ENCODE measurements at regions not wholly inside any gene's neighbourhood (a gene's known extent, or its start where the extent isn't known, plus 50 kb on each side); places are given as distances from the start of the nearest gene placed in this dataset.

DNA sequence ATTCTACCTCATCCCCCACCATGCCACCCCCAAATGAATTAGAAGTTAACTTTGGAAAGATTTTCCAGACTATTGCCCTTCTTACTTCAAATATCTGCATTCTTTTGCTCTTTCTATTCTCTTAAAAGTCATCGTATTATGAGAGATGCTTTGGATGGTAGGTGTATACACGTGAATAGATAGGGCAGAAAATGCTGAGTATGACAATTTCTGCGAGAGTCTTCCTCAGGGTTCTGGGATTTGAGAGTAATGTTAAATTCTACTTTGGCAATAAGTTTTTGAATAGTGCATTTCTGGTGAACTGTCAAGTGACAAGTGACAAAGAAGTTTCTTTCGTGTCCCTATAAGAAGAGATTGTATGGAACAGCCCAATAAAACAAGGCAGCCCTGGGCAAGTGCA, 137.6 kb upstream of the DSEL start:
- ChIA-PET POLR2A (no interaction called here), CTCF (no interaction called here)
- Mint-ChIP-seq H3K9me3 (no peaks in the 10 kb centered on the region), H3K27ac (no peak overlapping the region), H3K4me3 (no peak overlapping the region), H3K4me1 (no peaks in the 10 kb centered on the region), H3K36me3 (ENCODE audit: low read depth) (no peaks in the 10 kb centered on the region), H3K27me3 (no peaks in the 10 kb centered on the region)
- DNase-seq (no peak), ATAC-seq (ENCODE audit: low read depth) (no peak)
- intact Hi-C loops (cut with micrococcal nuclease) = no loop called here
- TF ChIP-seq CTCF (IDR thresholded peaks at IDR 0.05) = no peak

DNA sequence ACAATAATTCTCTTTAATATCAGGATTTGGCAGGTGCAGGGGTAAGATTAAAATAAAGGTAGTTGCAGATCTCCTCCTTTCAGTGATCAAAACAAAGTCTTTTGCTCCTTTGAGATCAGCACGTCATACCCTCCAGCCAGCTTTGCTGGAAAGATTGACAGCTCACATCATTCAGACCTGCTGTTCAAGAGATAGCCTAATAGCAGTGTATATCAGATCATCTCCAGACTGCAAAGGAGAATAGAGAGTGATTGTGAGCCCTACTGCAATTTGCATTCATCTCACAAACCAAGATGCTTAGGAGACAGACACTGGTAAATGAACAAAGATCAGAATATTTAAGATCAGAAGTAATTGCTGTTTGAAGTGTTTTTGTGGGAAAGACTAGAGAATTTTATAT, 135.8 kb upstream of the DSEL start:
- ATAC-seq (ENCODE audit: low read depth) (no peak), DNase-seq (no peak)
- Mint-ChIP-seq H3K9me3 (no peaks in the 10 kb centered on the region), H3K27ac (no peak overlapping the region), H3K4me3 (no peak overlapping the region), H3K4me1 (no peaks in the 10 kb centered on the region), H3K27me3 (no peaks in the 10 kb centered on the region), H3K36me3 (ENCODE audit: low read depth) (no peaks in the 10 kb centered on the region)
- ChIA-PET CTCF (no interaction called here), POLR2A (no interaction called here)
- no peak for TF ChIP-seq CTCF (IDR thresholded peaks at IDR 0.05)
- intact Hi-C loops (cut with micrococcal nuclease) = no loop called here

DNA sequence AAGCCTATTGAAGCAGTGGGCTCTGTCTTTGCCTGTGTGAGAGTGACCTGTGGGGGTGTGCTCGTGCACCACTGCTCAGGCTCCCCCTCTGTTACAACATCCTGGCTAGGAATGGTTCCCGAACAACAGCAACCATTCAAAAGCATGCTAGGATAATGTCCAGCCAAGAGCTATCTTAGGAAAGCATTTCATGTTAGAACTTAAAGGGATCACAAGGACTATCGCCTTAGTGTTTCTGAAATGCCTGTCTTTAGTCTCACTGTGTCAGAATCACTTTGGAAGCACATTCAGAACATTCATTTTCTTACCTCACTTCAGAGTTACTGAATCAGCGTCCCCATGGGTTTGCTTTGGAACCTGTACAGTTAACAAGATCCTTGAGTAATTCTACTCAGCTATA, 134.9 kb upstream of the DSEL start:
- Mint-ChIP-seq H3K4me1 (no peaks in the 10 kb centered on the region), H3K27ac (no peak overlapping the region), H3K36me3 (ENCODE audit: low read depth) (no peaks in the 10 kb centered on the region), H3K27me3 (no peaks in the 10 kb centered on the region), H3K9me3 (no peaks in the 10 kb centered on the region), H3K4me3 (no peak overlapping the region)
- no peak for ATAC-seq (ENCODE audit: low read depth)
- CTCF ChIA-PET = no interaction called here
- no peak for DNase-seq
- TF ChIP-seq CTCF (IDR thresholded peaks at IDR 0.05) = no peak
- intact Hi-C loops (cut with micrococcal nuclease) = no loop called here
- POLR2A ChIA-PET = no interaction called here

GRCh38 chr18:67650686-67651385, 134.3 kb upstream of the DSEL start:
- DNase-seq (no peak), ATAC-seq (ENCODE audit: low read depth) (no peak)
- H3K4me3 Mint-ChIP-seq = no peak overlapping the region
- no peaks in the 10 kb centered on the region for H3K9me3 Mint-ChIP-seq
- TF ChIP-seq CTCF (IDR thresholded peaks at IDR 0.05) = no peak
- H3K27me3 Mint-ChIP-seq = no peaks in the 10 kb centered on the region
- H3K36me3 Mint-ChIP-seq (ENCODE audit: low read depth) = no peaks in the 10 kb centered on the region
- no peaks in the 10 kb centered on the region for H3K4me1 Mint-ChIP-seq
- intact Hi-C loops (cut with micrococcal nuclease) = no loop called here
- ChIA-PET CTCF (no interaction called here), POLR2A (no interaction called here)
- no peak overlapping the region for H3K27ac Mint-ChIP-seq

DNA sequence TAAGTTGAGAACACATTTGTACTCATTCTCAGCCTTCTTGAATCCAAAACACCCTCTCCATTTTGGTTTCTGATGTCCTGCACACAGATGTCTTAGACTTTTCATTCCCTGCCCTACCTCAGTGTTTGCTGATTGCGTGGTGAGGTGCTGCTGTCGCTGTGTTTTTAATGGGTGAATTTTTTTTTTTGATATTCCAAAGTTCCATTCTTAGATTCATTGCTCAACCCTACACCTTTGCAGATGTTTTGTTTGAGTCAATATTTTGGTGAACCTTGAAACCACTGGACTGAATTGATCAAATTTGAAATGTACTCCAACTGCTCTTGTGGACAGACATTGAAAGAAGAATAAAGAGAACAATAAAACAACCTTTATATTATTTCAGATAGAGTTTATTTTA, 130.4 kb upstream of the DSEL start:
- intact Hi-C loops (cut with micrococcal nuclease) = no loop called here
- Mint-ChIP-seq H3K27ac (no peak overlapping the region), H3K4me3 (no peak overlapping the region), H3K36me3 (ENCODE audit: low read depth) (no peaks in the 10 kb centered on the region), H3K4me1 (no peaks in the 10 kb centered on the region), H3K9me3 (no peaks in the 10 kb centered on the region), H3K27me3 (no peaks in the 10 kb centered on the region)
- CTCF ChIA-PET = no interaction called here
- DNase-seq (no peak), ATAC-seq (ENCODE audit: low read depth) (no peak)
- POLR2A ChIA-PET = no interaction called here
- no peak for TF ChIP-seq CTCF (IDR thresholded peaks at IDR 0.05)
